ENCODE measurements at regions not wholly inside any gene's neighbourhood (a gene's known extent, or its start where the extent isn't known, plus 50 kb on each side); places are given as distances from the start of the nearest gene placed in this dataset.
"Not testable (repeated sequence)": the region's sequence is repeated elsewhere in the genome, so short reads cannot be mapped to it uniquely, and the experiment has no call there.

GRCh38 chr2:106009096-106009495 lies 185.0 kb downstream of the UXS1 start:
- DNase-seq: no peak

GRCh38 chr2:106004851-106005250 lies 189.2 kb downstream of the UXS1 start:
- DNase-seq: no peak

GRCh38 chr2:105999211-105999989 lies 194.7 kb downstream of the UXS1 start:
- no peak for DNase-seq

- DNase-seq: no peak
Measured at GRCh38 chr2:105997711-105998110, 196.4 kb downstream of the UXS1 start.

GRCh38 chr2:105990624-105991023 lies 203.5 kb downstream of the UXS1 start:
- DNase-seq: no peak

- DNase-seq: not testable (repeated sequence)
Measured at GRCh38 chr2:105989803-105990202, 204.3 kb downstream of the UXS1 start.

- DNase-seq: no peak
Measured at GRCh38 chr2:105989070-105989469, 205.0 kb downstream of the UXS1 start.

- DNase-seq: no peak
Measured at GRCh38 chr2:105977807-105978206, 216.3 kb downstream of the UXS1 start.

GRCh38 chr2:105977212-105977611 lies 216.9 kb downstream of the UXS1 start:
- no peak for DNase-seq

GRCh38 chr2:105974812-105975211 lies 219.3 kb downstream of the UXS1 start:
- DNase-seq: no peak

- no peak for DNase-seq
Measured at GRCh38 chr2:105972927-105973326, 221.2 kb downstream of the UXS1 start.

- DNase-seq: no peak
Measured at GRCh38 chr2:105972246-105972645, 221.9 kb downstream of the UXS1 start.

GRCh38 chr2:105969552-105969951 lies 224.5 kb downstream of the UXS1 start:
- no peak for DNase-seq

GRCh38 chr2:105962221-105962620 lies 217.5 kb downstream of the NCK2 start:
- DNase-seq: no peak

- DNase-seq: no peak
Measured at GRCh38 chr2:105961599-105962146, 217.0 kb downstream of the NCK2 start.

GRCh38 chr2:105959357-105959756 lies 214.6 kb downstream of the NCK2 start:
- no peak for DNase-seq

- DNase-seq: no peak
Measured at GRCh38 chr2:105954891-105955290, 210.2 kb downstream of the NCK2 start.

- DNase-seq: no peak
Measured at GRCh38 chr2:105953942-105954341, 209.2 kb downstream of the NCK2 start.

- DNase-seq: no peak
Measured at GRCh38 chr2:105952131-105952530, 207.4 kb downstream of the NCK2 start.

GRCh38 chr2:105951384-105951694 lies 206.6 kb downstream of the NCK2 start:
- no peak for DNase-seq

- no peak for DNase-seq
Measured at GRCh38 chr2:105950521-105951383, 206.0 kb downstream of the NCK2 start.

- DNase-seq: no peak
Measured at GRCh38 chr2:105943977-105944376, 199.3 kb downstream of the NCK2 start.
